Vagina (tissue), 2 donors: ENCODE measurements at regions not wholly inside any gene's neighbourhood (a gene's known extent, or its start where the extent isn't known, plus 50 kb on each side); places are given as distances from the start of the nearest gene placed in this dataset.

Source experiments
- POLR2AphosphoS5 ChIP-seq, 2 donors: sonication (generic); formaldehyde crosslinking; IDR thresholded peaks; one replicate each; pipeline ENCODE4 v1.9.0; 2017; ENCODE audit warnings: antibody characterized with exemption in 2 of 2, mild to moderate bottlenecking in 2 of 2, low read depth in 1 of 2; ENCODE audit not compliant: insufficient read depth in 1 of 2
- TF ChIP-seq, protein P1 (sequence below), 3 experiments: fragments of 450-650 bp in 2 of 3; fragments of 200-600 bp in 1 of 3; sonication (generic) in 1 of 3; IDR thresholded peaks; one replicate each; pipeline ENCODE4 v1.5.1; 2017 to 2019; ENCODE audit warnings: antibody characterized with exemption in 3 of 3, mild to moderate bottlenecking in 2 of 3, moderate library complexity in 2 of 3

GRCh38 chr13:72437458-72437857, 290.0 kb downstream of the MZT1 start:
- TF ChIP-seq, protein P1, sequence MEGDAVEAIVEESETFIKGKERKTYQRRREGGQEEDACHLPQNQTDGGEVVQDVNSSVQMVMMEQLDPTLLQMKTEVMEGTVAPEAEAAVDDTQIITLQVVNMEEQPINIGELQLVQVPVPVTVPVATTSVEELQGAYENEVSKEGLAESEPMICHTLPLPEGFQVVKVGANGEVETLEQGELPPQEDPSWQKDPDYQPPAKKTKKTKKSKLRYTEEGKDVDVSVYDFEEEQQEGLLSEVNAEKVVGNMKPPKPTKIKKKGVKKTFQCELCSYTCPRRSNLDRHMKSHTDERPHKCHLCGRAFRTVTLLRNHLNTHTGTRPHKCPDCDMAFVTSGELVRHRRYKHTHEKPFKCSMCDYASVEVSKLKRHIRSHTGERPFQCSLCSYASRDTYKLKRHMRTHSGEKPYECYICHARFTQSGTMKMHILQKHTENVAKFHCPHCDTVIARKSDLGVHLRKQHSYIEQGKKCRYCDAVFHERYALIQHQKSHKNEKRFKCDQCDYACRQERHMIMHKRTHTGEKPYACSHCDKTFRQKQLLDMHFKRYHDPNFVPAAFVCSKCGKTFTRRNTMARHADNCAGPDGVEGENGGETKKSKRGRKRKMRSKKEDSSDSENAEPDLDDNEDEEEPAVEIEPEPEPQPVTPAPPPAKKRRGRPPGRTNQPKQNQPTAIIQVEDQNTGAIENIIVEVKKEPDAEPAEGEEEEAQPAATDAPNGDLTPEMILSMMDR (IDR thresholded peaks at IDR 0.05) = no peak
- TF ChIP-seq POLR2AphosphoS5 (IDR thresholded peaks at IDR 0.05; ENCODE audit: insufficient read depth in 1 of 2, low read depth in 1 of 2) = no peak
